Hypothalamus (tissue), 51 donors: ENCODE measurements at regions not wholly inside any gene's neighbourhood (a gene's known extent, or its start where the extent isn't known, plus 50 kb on each side); places are given as distances from the start of the nearest gene placed in this dataset.
A peak's percentile ranks its signal among the peaks of the same experiment; 100 is the strongest.

Experiments
- DNase-seq, 51 donors: peaks; one replicate each; lab custom pipeline; 2025; lab: John Stamatoyannopoulos, UW

DNA sequence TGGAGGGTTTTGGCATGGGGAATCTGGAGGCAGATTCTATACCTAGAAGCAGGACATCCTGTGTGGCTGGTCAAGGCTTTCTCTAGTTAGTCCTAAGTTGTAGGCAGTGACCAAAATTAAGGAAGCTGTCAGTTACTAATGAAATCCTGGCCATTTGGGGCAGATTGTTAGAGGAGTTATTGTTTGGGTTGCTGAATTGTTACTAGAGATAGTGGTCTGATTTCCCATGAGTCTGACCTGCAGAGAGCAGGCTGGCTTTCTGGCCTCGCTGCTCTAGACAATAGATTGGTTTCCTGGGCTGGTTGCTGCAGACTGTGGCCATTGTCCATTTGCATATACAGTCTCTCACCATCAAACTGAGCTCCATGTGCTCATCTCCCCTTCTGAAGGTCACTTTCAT, 205.0 kb upstream of the SASH1 start:
- no peak for DNase-seq

DNA sequence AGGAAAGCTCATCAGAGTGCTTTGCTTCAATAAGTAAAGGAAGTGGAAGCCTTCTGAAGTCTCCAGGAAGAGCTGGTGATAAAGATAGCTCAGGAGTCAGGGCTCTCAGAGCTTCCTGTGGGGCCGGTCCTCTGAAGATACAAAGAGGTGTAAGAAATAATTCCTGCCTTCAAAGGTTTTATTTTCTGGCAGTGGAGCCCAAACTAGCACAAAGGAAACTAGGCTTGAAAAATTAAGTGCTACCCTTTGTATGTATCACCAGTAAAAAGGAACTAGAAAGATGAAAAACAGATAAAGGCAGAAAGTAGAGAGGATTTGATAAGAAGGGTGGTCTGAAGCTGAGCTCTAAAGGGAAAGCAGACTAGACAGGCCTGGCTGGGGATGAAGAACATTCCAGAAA, 204.1 kb upstream of the SASH1 start:
- no peak for DNase-seq

DNA sequence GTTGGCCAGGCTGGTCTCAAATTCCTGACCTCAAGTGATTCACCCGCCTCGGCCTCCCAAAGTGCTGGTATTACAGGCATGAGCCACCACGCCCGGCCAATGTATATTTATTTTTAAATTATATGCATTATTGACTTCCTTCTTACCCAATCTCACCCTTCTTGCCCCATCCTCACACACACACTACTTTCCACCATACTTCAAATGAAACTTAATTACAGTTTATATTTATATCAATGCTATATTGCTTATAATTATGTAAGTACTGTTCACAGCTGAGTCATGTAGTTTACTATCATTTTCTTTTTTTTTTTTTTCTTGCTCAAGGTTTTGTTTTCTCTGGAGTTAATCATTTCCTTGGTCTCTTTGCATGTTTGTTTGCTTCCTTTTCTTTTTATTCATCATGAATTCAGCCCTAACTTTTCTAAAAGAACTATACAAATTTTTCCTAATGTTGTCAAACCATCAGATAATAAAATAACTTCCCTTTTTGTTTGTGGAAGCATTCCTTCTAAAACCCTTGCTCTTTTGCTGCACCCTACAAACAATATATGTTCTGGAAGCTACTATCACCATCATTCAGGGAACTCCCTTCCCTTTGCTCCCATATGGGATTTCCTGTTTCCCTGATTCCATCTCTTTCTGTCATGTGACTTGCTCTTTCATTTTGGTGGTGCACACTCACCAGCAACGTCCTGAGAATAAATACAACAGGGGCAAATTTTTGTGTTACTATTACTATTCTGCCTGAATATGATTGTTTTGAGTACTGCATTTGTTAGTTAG, 201.7 kb upstream of the SASH1 start:
- no peak for DNase-seq

DNA sequence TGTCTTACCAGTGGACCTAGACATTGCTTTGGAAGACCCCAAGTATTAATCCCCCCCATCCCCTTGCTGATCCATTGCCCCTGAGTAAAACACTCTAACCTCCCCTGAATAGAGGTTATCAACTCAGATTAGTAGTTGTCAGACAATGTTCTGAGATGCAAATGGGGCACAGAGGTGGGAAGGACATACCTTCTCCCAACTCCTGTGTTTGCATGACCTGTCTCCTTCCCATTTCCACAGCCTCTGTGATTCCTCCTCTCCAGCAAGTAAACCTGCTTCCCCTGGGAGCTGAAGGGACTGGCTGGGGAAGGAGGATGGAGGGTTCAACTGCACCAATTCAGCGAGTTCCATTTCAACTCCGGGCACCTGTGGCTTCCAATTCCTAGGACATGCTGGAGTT, 199.8 kb upstream of the SASH1 start:
- no peak for DNase-seq

DNA sequence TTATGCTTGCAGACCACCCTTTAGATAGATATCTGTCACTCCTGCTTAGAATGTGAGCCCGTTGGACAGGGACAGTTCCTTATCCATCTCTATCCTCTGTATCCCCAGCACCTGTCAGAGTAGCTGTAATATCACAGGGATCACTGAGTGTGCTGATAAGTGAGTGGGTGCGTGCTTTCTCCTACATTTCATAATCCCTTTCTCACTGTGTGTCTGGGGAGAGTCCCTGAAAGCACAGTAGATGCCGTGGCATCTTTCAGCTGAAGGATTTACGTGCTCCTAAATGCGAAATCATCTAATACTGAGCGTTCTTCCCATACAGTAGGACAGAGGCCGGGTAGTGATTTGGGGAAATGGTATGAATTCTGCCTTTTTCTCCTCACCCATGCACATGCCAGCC, 198.9 kb upstream of the SASH1 start:
- DNase-seq, result no peak

DNA sequence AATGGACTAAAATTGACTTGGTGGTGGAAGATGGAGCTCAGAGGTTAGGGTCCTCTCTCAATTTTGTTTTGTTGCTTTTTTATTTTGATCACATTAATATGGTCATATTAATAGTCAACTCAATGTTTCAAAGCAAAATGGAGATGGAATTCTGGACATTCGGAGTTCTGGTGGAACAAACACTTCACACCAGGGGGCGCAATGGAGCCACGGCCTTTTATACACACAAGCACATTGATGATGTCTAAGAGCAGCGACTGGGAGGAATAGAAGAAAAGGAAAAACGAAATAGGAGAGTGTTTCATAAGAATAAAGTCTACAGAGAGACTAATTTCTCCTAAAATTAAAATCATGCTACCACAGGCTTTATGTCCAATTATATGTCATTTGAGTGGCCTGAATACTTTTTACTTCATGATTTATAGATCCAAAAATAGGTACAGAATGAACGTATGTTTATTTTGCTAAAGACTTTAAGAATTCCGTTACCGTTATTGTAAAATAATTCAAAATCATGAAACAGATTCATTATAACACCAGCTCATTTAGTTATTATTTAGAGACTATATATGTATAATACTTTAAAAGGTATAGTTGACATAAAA, 197.6 kb upstream of the SASH1 start:
- DNase-seq, result peak in 43 of 51 donors; percentile 3 to 85 (median 42)

DNA sequence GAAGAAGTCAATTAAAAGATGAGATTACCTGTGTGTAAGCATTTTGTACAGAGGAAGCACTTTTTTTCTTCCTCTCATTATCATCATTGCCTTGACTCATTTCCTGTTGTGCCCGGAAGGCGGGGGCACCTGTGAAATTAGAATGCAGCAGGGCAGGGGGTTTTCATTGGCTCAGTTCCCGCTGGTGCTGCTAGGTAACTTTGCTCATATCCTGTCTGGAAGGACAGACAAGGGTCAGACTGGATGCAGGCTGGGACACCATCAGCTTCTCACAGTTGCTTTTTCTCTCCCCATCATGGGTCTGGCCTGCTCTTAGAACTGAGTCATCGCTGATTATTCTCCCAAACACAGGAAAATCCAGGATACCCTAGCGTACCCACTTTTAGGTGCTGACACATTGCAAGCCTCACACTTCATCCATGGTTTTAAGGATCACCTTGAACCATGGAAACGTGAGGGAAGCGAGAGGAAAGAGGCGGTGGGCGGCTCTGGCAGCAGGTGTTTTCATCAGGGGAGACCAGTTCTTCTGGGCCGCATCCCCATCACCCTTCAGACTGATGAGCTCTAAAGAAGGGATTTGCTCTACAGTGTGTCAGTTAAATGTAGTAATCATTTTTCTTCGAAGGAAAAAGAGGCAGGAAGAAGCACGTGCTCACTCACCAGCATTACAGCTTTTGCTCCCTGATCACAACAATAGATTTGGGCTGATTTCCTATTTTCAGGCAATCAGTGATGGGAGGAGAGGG, 195.7 kb upstream of the SASH1 start:
- no peak for DNase-seq

DNA sequence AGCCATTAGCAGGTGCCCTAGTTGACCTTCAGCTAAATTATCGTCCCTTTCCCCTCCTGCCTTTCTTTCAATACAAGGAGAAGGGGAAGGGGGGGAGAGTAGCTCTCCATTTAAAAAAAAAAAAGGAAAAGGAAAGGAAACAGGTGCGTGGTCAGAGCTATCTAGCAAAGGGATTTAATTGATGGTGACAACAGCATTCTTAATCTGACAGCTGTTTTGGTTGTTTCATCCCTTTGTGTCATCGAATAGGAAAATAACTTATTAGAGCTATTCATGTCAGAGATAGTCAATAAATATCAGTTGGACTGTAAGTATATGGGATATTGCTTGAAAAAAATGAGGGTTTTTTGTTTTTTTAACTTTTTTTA, 195.2 kb upstream of the SASH1 start:
- no peak for DNase-seq

DNA sequence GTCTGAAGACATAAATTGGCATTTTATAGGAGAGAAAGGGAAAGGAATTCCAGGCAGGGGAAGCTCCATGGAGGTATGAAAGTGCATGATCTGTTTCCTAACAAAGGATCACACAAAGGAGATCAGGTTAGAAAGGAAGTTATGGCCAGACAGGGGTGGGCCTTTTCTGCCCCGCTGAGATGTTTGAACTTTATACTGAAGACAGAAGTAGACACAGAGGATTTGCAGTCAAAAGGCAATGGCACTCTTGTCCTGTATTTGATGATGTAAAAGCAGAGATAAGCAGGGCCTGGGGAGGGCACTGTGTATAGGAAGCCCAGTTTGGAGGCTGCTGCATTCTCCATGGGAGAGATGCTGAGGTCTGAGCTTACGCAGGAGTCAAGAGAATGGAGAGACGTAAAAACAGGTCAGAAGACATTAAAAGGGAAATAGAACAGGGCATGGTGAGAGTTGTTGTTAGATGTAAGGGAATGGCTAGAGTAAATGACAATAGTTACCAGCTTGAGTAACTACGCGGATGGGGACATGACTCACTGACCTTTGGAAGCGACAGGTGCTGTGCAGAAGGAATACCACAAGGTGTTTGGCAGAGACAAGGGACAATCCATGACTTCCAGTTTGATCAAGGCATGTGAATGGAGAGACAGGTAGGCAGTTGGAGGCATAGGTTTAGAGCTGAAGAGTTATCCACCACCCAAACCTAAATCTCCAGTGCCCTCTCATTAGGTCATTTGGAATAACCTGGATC, 190.6 kb upstream of the SASH1 start:
- no peak for DNase-seq

DNA sequence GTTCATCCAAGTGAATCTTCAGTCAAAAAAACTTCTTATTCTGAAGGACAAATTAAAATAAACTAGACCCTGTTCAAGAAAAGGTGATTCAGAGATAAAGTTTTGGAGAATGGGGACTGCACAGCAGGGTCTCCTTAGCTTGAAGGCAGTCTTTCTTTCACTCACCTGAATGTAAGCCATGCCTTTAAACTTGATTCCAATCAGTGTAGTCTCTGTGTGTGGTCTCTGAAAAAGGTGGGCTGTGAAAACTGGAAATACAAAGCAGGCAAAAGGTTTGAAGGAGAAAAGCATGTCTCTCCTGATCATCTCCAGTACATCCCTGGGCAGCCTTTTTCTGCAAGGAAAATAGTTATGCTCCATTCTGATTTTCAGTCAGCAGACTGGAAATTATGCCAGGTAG, 188.0 kb upstream of the SASH1 start:
- DNase-seq, result no peak

DNA sequence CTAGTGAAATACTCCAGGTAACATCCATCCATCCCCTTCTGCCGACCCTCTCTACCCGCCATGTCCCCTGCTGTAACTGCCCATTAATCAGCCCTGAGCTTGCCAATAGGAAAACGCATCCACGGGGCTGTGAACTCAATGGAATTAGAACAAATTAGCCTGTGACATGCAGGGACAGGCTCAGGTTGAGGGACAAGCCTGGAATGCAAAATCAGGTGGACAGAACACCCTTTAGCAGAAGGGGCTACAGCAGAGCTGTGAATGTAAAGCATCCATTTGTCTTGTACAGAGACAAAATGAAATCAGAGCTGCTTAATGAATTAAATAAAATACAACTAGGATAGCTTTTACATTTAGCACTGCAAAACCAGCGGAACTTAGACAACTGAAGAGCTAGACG, 187.3 kb upstream of the SASH1 start:
- no peak for DNase-seq

DNA sequence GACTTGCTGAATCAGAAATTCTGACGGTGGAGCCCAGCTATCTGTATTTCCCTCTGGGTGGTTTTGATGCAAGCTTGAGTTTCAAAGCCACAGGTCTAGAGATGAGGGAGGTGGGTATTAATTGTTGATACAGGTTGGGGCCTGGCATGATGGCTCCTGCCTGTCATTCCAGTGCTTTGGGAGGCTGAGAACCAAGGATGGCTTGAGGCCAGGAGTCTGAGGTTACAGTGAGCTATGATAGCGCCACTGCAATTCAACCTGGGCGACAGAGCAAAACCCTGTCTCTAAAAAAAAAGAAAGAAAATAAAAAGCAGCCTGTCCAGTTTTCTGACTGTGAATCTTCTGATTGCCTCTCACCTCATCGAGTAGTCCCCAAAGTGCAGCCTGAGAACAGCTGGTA, 184.8 kb upstream of the SASH1 start:
- DNase-seq, result no peak

DNA sequence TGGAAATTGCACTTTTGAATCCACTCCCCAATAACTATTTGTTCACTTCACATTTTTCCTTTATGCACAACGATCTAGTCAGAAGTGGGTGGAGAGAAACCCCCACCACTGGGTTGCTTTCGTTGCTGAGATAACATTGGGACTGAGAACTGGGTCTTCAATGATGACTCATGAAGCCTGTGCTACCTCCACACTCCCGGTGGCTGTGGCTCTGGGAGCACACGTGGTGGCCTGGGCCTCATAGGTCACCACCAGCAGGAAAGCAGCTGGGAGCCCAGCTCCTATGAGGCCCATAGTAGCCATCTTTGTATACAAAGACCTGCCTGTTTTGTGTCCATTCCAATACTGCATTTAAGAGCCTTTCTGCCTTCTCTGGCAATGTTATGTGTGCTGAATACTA, 178.0 kb upstream of the SASH1 start:
- DNase-seq, result no peak

DNA sequence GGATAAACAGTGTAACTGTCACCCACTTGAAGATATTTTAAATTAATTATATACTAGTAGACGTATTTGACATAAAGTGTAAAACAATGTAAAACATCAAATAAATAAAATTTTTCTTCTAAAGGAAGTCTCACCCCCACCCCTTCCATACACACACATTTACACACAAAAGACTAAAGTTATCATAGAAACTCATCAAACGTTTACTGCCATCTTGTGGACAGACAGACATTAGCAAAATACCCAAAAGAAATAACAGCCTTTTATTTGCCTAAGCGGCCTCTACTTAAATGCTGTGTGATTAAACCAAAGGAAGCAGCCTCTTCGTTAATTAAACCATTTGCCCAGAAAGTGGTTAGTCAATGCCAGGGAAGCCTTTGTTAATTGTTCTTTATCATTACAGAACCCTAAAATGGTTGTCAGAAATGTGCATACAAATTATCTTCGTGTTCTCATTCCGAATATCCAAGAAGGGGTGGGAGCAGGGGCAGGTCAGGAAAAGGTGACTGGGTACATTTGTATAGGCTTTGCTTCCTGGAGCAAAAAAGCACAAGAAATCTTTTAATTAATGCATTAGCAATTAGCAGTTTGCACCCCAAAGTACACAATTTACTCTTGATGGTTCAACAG, 176.2 kb upstream of the SASH1 start:
- peak in 2 of 51 donors; percentile 18 to 23 for DNase-seq

DNA sequence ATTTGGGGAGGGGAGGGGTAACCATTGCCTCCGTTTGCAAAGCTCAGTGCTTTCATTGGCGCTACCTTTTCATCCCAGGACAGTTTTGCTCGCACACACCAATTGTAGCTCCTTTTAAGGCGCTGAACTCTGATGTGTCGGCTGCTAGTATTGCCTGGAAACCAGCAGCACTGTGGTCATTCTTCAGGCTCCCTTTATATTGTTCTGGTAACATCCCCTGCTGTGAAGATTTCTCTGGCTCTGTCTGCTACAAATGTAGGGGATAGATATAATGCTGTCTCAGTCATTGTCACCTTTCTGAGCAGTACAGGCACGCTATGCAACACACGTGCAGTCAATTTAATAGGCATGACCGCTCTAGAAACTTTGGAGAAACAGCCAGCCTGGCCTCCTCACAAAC, 172.9 kb upstream of the SASH1 start:
- no peak for DNase-seq

DNA sequence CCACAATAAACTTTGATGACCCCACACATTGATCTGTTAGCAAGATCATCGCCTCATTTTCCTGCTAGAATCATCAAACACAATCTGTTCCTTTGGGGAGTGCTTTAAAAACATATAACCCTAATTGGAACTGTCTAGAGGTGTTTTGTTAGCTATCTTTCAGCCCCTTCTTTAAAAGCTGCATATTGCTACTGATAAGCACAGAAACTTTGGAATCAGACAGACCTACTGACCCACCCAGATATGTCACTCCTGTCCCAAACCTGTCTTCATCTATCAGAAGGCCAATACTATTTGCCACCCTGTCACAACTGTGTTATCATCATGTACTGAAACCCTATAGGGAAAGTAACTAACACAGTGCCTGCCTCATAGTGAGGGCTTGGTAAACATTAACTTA, 172.4 kb upstream of the SASH1 start:
- no peak for DNase-seq

DNA sequence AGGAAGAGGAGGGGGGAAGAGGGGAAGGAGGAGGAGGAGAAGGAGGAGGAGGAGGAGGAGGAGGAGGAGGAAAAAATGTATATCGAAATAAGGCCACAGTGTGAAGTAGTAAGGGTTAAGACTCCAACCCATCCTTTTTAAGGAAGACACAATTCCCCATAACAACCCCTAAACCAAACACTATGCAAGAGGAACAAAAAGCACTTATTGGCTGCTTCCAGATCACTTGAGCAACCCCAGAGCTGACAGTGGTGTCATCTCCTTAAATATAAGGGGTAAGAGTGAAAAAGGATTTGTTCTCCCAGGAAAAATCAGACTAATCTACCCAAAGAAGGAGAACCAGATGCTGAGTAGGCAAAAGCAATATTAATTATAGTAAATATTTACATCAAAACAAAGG, 169.1 kb upstream of the SASH1 start:
- no peak for DNase-seq

DNA sequence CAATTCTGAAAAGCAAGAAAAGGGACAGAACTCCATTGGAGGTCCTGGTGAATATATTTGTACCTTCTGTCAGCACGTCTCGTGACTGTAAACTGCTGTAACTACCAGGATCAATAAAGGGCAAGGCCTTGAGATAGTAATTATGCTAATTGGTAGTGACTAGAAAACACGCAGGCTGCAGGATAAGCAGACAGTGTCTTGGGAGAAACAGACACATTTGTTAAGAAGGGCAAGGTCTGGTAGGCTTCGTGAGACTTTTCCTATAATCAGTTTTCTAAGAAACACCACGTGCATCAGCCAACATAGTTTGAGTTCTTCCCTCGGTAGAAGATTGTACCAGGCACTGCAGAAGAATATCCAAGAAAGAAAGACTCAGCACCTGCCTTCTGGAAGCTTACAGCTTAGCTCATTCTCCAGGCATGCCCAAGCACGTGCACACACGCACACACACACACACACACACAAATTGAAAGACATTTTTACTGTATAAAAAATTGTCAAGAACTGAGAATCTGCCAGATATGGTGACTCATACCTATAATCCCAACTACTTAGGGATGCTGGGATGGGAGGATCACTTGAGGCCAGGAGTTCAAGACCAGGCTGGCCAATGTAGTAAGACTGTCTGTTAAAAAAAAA, 167.0 kb upstream of the SASH1 start:
- no peak for DNase-seq

DNA sequence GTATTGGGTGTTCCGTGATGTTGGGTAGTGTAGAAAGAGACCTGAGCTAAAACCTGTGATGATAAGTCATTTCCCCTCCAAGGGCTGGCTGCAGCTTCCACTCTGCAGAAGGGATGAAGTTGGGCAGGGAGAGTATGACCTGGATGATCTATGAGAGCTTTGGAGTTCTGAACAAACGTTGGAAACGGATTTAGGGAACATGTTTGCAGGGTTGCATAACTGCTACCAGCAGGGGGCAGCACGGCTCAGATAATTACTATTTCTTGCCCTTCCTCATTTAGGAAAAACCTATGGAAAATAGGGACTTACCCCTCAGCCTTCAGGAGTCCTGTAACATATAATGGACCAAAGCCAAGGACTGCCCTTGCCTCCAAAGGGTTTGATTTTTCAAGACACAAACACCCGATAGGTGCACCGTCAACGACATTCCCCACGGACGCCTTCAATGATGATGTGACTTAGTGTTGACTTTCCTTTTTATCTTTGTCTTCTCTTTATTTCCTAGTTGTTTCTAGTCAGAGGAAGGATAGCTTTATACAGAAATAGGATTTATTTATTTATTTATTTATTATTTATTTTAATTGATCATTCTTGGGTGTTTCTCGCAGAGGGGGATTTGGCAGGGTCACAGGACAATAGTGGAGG, 164.9 kb upstream of the SASH1 start:
- peak in 33 of 51 donors; percentile 3 to 71 (median 27) for DNase-seq

DNA sequence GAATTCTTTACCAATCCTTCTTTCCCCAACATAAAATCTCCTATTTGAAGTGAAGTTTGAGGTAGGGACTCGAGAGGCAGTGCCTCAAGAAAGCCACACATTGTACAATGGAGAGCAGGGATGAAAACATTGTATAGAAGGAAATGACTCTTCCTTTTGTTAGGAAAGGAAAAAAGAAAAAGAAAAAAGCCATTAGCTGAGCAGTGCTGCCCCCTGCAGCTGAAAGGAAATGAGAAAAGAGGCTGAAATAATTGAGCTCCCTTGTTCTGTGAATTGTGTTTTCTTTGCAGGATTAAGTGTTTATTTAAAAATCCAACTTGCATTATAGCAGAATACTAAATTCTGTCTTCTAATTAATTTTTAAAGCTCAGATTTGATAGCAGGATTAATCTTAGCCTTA, 162.9 kb upstream of the SASH1 start:
- peak in 8 of 51 donors; percentile 1 to 27 (median 6) for DNase-seq
